ENCODE measurements at regions not wholly inside any gene's neighbourhood (a gene's known extent, or its start where the extent isn't known, plus 50 kb on each side); places are given as distances from the start of the nearest gene placed in this dataset.

DNA sequence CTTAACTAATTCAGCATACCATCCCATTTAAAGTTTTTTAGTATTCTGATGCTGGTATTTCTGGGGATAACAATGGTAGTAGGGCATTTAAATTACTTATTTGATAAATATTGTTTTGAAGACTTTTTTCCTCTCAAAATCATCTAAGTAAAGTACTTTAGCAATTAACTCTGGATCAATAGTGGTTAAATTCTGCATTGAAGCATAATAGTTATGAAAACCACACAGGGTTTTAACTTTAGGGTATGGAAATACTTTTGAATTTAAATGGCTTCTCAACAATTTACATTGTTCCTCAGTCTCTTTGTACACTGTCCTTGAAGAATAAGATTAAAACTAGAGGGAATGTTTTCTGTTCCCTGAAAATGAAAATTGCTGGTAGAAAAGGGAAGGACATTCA is 202.6 kb upstream of the STEAP4 start:
- Mint-ChIP-seq H3K4me3 (no peak overlapping the region), H3K4me1 (no peaks in the 10 kb centered on the region), H3K36me3 (ENCODE audit: low read depth) (no peaks in the 10 kb centered on the region), H3K9me3 (no peaks in the 10 kb centered on the region), H3K27ac (no peak overlapping the region), H3K27me3 (peaks cover 3% of the 10 kb centered on the region)
- ATAC-seq (replicated peaks), result no peak

DNA sequence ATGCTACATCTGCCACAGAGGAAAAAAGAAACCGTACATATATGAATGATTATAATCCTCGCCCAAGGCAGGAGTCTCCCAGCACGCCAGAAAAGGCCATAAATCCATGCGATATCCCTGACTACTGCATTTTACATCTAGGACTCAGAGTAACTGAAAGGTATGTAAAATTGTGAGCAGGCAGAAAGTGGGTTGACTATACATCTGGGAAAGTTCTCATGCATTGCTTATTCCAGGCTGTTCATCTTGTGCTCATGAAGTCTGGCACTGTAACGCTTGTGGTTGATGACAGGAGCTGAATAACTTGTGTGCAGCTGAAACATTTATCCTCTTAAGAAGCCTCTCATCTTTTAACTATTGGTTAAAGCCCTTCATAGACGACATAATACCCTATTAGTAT is 193.4 kb upstream of the STEAP4 start:
- Mint-ChIP-seq H3K27ac (no peak overlapping the region), H3K27me3 (peaks cover 2% of the 10 kb centered on the region), H3K4me1 (no peaks in the 10 kb centered on the region), H3K36me3 (ENCODE audit: low read depth) (no peaks in the 10 kb centered on the region), H3K9me3 (no peaks in the 10 kb centered on the region), H3K4me3 (no peak overlapping the region)
- ATAC-seq (replicated peaks), result no peak

DNA sequence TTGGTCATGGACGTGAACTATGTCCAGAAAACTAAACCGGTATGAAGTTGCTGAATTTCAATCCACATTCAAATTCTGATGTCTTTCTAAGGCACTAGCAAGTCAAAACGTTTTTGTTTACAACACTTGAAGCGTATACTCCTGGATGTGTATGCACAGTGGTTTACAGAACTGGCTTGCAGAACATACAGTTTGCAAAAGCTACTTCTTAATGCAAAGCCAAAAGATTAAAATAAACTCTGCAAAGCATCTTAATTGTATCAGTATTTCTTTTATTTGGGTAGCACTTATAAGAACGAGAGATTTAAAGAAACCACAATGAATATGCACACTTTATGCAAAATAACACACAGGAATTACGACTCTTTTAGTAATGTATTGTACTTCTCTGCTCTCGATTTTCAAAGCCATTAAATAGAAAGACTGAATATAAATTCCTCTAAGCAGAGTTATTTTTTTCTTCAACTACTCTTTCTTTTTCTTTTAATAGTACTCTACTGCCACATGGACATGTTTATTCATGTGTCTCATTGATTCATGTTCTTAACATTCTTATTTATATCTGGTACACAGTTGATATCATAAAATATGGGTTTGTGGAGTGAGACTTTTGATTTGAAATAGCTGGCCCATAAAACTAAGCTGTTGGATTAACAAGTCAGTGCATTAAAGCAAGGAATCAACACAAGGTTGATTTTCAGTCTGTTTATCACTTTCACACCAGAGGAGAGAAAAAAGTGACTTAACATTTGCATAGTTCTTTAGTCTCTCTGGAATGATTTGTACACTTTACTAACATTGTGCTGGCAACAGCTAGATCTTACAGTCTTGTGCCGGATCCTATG is 189.4 kb upstream of the STEAP4 start:
- Mint-ChIP-seq H3K27ac (no peak overlapping the region), H3K27me3 (no peaks in the 10 kb centered on the region), H3K36me3 (ENCODE audit: low read depth) (no peaks in the 10 kb centered on the region), H3K4me1 (no peaks in the 10 kb centered on the region), H3K9me3 (no peaks in the 10 kb centered on the region), H3K4me3 (no peak overlapping the region)
- no peak for ATAC-seq (replicated peaks)

DNA sequence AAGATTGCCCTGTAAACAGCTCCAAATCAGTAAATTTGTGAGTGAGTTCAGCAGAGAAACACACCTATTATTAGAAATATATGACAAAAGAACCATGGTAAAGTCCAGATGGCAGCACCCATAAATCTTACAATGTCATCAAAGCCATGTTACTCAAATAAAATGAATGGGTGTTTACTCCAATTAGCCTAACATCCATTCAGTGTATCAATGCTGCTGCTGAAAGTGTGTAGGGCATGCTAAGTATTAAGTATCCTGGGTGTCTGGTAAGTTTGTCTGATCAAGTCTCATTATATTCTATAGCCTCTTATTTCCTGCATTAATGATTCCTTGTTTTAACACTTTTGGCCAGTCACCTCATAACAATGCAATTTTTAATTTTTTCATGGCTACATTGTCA is 185.5 kb upstream of the STEAP4 start:
- no peaks in the 10 kb centered on the region for H3K4me1 Mint-ChIP-seq
- peaks cover 3% of the 10 kb centered on the region for H3K27me3 Mint-ChIP-seq
- no peak for ATAC-seq (replicated peaks)
- H3K27ac Mint-ChIP-seq, result no peak overlapping the region
- no peaks in the 10 kb centered on the region for H3K9me3 Mint-ChIP-seq
- H3K36me3 Mint-ChIP-seq (ENCODE audit: low read depth), result no peaks in the 10 kb centered on the region
- H3K4me3 Mint-ChIP-seq, result no peak overlapping the region

DNA sequence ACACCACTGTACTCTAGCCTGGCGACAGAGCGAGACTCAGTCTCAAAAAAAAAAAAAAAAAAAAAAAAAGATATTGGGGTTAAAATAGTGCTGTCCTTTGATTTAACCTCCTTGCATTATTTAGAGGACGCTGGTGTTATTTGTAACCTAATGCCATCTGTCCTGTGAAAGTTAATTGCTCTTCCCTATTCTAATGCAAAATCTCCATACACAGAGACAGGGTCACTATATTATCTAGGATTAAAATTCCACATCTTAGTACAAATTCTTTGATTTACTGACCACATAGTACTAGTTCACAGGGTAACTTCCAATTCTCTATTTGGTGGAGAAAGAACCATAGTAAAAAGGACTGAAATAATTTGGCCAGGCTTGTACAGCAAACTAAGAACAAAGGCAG is 184.2 kb upstream of the STEAP4 start:
- Mint-ChIP-seq H3K4me3 (no peak overlapping the region), H3K27me3 (peaks cover 3% of the 10 kb centered on the region), H3K9me3 (no peaks in the 10 kb centered on the region), H3K4me1 (no peaks in the 10 kb centered on the region), H3K36me3 (ENCODE audit: low read depth) (no peaks in the 10 kb centered on the region), H3K27ac (no peak overlapping the region)
- ATAC-seq (replicated peaks), result no peak

DNA sequence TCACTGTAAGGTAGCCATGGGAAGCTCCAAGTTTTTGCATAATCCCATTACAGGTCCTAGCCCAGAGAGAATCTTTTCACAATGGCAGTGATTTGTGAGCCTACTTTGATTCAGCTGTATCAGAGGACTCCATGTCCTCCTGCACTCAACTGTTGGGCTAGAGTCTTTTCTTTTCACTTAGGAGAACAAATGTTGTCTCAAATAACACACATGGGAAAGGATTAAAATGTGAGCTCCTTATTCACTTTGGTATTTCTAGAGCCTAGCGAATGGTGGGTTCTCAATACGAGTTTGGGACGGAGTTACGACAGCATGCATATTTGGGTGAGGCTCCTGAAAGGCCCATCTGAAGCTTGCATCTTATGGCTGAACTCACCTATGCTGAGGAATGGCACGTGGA is 183.5 kb upstream of the STEAP4 start:
- ATAC-seq (replicated peaks), result no peak
- H3K27me3 Mint-ChIP-seq, result peaks cover 3% of the 10 kb centered on the region
- H3K4me3 Mint-ChIP-seq, result no peak overlapping the region
- no peaks in the 10 kb centered on the region for H3K36me3 Mint-ChIP-seq (ENCODE audit: low read depth)
- H3K27ac Mint-ChIP-seq, result no peak overlapping the region
- no peaks in the 10 kb centered on the region for H3K4me1 Mint-ChIP-seq
- no peaks in the 10 kb centered on the region for H3K9me3 Mint-ChIP-seq

DNA sequence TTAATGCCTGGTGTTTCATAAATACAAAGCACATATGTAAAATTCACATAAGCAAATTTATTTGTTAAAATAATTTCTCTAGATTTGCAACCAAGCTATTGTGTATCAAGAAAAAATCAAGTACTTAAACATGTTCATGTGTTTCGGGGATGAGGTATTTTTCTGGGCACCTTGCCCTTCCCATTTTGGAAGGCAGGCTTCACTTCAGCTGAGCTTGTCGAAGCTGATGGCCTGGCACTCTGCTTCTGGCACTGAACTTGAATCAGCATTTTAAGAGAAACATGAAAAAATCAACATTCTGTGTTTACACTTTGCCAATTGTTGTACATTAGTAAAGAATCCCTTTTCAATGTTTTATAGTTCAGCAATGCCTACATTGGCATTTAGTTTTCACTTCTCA is 179.1 kb upstream of the STEAP4 start:
- Mint-ChIP-seq H3K27me3 (peaks cover under 1% of the 10 kb centered on the region), H3K36me3 (ENCODE audit: low read depth) (no peaks in the 10 kb centered on the region), H3K27ac (no peak overlapping the region), H3K4me3 (no peak overlapping the region), H3K4me1 (no peaks in the 10 kb centered on the region), H3K9me3 (no peaks in the 10 kb centered on the region)
- no peak for ATAC-seq (replicated peaks)

DNA sequence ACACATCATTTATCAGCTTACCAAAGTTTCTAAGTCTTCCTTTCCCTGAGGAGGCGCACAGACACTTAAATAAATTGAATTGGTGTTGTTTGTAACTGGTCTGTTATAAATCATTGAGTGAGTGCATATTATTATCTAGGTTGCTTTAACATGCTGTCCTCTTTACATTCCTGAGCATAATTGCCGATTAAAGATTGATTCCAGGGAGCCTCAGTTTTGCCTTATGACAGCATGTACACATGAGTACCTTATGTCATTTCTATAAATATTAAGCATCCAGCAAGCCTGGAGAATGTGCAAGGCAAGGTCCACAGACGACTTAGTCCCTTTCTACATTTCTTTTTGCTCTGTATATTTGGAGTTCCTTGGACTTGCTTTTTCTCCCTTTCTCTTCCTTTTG is 177.9 kb upstream of the STEAP4 start:
- no peak overlapping the region for H3K27ac Mint-ChIP-seq
- H3K27me3 Mint-ChIP-seq, result no peaks in the 10 kb centered on the region
- no peaks in the 10 kb centered on the region for H3K4me1 Mint-ChIP-seq
- no peak overlapping the region for H3K4me3 Mint-ChIP-seq
- no peaks in the 10 kb centered on the region for H3K9me3 Mint-ChIP-seq
- H3K36me3 Mint-ChIP-seq (ENCODE audit: low read depth), result no peaks in the 10 kb centered on the region
- ATAC-seq (replicated peaks), result no peak

DNA sequence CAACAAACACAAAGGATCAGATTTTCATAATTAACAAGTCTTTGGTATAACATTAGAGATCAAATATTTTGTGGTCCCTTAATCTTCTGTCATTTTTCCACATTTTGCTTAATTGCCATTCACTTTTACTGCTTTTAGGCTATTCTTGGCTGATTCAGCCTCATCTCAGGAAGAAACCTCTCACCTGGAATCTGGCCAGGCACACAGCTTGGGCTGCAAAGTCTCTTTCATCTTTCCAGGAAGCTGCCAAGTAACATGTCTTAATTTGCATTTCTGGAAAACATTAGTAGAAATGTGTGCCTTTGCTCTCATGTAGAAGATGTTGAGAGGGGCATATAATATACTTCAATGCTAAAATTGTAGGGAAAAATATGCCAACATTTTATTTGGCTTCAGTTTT is 174.2 kb upstream of the STEAP4 start:
- ATAC-seq (replicated peaks), result no peak
- no peaks in the 10 kb centered on the region for H3K36me3 Mint-ChIP-seq (ENCODE audit: low read depth)
- H3K27ac Mint-ChIP-seq, result no peak overlapping the region
- no peaks in the 10 kb centered on the region for H3K4me1 Mint-ChIP-seq
- no peak overlapping the region for H3K4me3 Mint-ChIP-seq
- H3K9me3 Mint-ChIP-seq, result no peaks in the 10 kb centered on the region
- no peaks in the 10 kb centered on the region for H3K27me3 Mint-ChIP-seq

DNA sequence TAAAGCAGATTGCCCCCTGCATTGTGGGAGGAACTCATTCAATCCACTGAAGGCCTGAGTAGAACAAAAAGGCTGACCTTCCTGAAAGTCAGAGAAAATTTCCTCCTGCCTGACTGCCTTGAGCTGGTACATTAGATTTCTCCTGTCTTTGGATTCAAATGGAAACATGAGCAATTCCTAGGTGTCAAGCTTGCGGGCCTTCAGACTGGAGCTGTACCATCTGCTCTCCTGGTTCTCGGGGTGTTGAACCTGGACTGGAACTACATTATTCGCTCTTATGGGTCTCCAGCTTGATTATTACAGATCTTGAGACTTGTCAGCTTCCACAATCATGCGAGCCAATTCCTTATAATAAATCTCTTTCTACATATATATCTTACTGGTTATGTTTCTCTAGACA is 173.6 kb upstream of the STEAP4 start:
- ATAC-seq (replicated peaks), result no peak
- H3K36me3 Mint-ChIP-seq (ENCODE audit: low read depth), result no peaks in the 10 kb centered on the region
- H3K27ac Mint-ChIP-seq, result no peak overlapping the region
- no peaks in the 10 kb centered on the region for H3K9me3 Mint-ChIP-seq
- no peaks in the 10 kb centered on the region for H3K4me1 Mint-ChIP-seq
- H3K4me3 Mint-ChIP-seq, result no peak overlapping the region
- H3K27me3 Mint-ChIP-seq, result no peaks in the 10 kb centered on the region

DNA sequence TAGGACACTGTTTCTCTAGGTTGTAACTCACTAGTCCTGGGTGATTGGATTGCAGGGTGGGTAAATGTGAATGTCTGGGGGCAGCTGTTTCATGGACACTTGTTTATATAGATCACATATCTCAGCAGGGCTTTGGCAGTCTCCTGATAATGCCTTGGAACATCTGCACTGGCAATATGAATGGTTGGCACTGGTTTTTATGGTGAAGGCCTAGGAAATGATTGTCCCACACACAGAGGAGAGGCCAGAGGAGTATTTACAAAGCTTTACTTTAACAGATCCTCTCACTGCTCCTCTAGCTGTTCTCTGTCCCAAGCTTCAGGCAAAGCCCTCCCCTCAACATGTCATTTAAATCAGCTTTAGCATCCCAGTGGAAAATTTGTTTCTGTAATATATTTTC is 171.3 kb upstream of the STEAP4 start:
- H3K27ac Mint-ChIP-seq, result no peak overlapping the region
- H3K9me3 Mint-ChIP-seq, result no peaks in the 10 kb centered on the region
- H3K4me1 Mint-ChIP-seq, result no peaks in the 10 kb centered on the region
- no peaks in the 10 kb centered on the region for H3K36me3 Mint-ChIP-seq (ENCODE audit: low read depth)
- ATAC-seq (replicated peaks), result no peak
- no peaks in the 10 kb centered on the region for H3K27me3 Mint-ChIP-seq
- no peak overlapping the region for H3K4me3 Mint-ChIP-seq

DNA sequence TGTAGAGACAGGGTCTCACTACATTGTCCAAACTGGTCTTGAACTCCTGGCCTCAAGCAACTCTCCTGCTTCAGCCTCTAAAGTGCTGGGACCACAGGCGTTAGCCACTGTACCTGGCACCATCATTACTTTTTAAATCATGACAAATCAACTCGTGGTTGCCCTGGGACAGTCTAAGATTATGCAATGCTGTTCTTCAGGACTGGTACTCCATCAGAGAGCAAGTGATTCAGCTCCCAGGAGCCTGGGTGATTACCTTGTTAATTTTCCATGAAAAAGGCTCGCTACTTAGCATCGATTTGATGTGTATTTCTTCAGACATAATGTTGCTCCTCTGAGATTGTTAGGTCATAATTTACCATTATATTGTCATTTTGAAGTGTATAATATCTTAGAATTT is 158.9 kb upstream of the STEAP4 start:
- no peaks in the 10 kb centered on the region for H3K4me1 Mint-ChIP-seq
- H3K27me3 Mint-ChIP-seq, result peaks cover 10% of the 10 kb centered on the region
- no peak overlapping the region for H3K27ac Mint-ChIP-seq
- H3K4me3 Mint-ChIP-seq, result no peak overlapping the region
- H3K9me3 Mint-ChIP-seq, result no peaks in the 10 kb centered on the region
- ATAC-seq (replicated peaks), result no peak
- H3K36me3 Mint-ChIP-seq (ENCODE audit: low read depth), result no peaks in the 10 kb centered on the region

DNA sequence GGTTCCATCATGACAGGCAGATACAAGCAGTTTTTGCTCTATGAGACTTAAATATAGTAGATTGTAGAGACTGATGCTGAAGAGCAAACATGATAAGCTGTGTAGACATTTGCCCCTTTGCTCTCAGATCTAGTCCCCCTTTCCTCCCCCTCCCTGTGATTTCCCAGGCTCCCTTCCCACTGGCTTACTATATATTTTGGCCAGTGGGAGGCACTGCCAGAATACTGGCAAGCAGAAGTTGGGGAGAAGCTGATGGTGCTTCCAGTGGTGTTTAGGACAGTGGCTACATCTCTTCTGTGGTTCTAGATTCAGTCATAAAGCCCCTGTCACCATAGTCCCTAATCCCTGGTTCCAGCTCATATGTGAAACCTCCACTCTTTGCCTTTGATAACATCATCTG is 156.1 kb upstream of the STEAP4 start:
- Mint-ChIP-seq H3K27ac (no peak overlapping the region), H3K4me3 (no peak overlapping the region), H3K9me3 (no peaks in the 10 kb centered on the region), H3K36me3 (ENCODE audit: low read depth) (no peaks in the 10 kb centered on the region), H3K4me1 (no peaks in the 10 kb centered on the region), H3K27me3 (peaks cover 8% of the 10 kb centered on the region)
- no peak for ATAC-seq (replicated peaks)

DNA sequence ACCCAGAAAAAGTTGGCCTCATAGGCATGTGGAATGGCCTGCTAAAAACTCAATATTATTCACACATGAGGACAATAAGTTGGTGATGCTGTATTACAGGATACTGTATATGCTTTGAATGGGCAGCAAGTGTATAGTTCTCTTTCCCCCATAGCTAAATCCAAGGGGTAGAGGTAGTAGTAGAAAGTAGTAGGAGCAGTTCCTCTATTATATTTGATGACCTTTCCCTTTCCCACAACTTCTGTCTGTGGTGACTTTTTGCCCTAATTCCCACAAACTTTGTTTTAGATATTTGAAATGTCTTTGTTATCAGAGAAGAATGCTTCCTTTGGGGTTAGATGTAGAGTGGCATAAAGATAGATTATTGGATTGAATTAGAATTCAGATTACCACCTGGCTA is 154.0 kb upstream of the STEAP4 start:
- no peak for ATAC-seq (replicated peaks)
- H3K27ac Mint-ChIP-seq, result no peak overlapping the region
- peaks cover 3% of the 10 kb centered on the region for H3K27me3 Mint-ChIP-seq
- H3K4me3 Mint-ChIP-seq, result no peak overlapping the region
- no peaks in the 10 kb centered on the region for H3K4me1 Mint-ChIP-seq
- no peaks in the 10 kb centered on the region for H3K36me3 Mint-ChIP-seq (ENCODE audit: low read depth)
- no peaks in the 10 kb centered on the region for H3K9me3 Mint-ChIP-seq

DNA sequence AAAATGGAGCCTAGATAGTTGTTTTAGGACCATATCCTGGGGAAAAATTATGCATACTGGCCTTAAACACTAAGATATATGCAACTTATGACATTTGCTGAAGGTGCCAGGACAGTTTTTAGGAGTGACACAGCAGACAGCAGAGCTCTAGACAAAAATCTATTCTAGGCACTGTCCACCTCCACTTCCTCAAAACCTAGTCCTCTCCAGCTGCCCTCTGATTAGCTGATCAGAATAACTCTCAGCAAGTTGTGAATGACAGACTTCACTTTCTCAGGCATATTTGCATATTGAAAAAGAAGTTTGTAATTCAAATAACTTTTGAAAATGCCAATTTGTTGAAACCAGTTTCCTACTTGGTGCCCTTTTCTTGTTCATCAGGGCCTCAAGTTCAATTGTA is 152.3 kb upstream of the STEAP4 start:
- no peak for ATAC-seq (replicated peaks)

DNA sequence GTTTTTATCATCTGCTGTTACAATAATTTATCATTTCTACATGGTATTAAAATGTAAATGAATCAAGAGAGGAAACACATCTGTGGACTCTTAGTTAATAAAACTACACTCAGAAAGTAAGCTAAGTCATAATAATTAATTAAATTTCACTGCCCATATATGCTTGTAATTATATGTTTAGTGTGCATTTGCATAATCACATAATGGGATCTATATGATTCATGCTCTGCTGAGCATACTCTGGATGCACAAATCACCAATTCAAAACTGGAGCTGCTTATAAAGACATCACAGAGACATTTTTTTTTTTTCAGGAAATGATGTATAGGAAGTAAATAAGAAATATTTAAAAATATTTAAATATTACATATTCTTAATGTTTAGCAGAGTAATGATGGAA is 151.6 kb upstream of the STEAP4 start:
- peaks cover 7% of the 10 kb centered on the region for H3K27me3 Mint-ChIP-seq
- no peaks in the 10 kb centered on the region for H3K36me3 Mint-ChIP-seq (ENCODE audit: low read depth)
- no peaks in the 10 kb centered on the region for H3K4me1 Mint-ChIP-seq
- H3K4me3 Mint-ChIP-seq, result no peak overlapping the region
- H3K27ac Mint-ChIP-seq, result no peak overlapping the region
- ATAC-seq (replicated peaks), result no peak
- H3K9me3 Mint-ChIP-seq, result no peaks in the 10 kb centered on the region

More for the DNA sequence above, 152.3 kb upstream of the STEAP4 start:
- H3K27me3 Mint-ChIP-seq, result peaks cover 7% of the 10 kb centered on the region
- no peaks in the 10 kb centered on the region for H3K9me3 Mint-ChIP-seq
- H3K4me1 Mint-ChIP-seq, result no peaks in the 10 kb centered on the region
- no peak overlapping the region for H3K4me3 Mint-ChIP-seq
- no peaks in the 10 kb centered on the region for H3K36me3 Mint-ChIP-seq (ENCODE audit: low read depth)
- no peak overlapping the region for H3K27ac Mint-ChIP-seq
